HG03196 (cell line): ENCODE measurements at regions not wholly inside any gene's neighbourhood (a gene's known extent, or its start where the extent isn't known, plus 50 kb on each side); places are given as distances from the start of the nearest gene placed in this dataset.

Experiments
- ATAC-seq: cut with Tn5 transposase; IDR thresholded peaks from one replicate; pipeline ENCODE4 v1.9.1; 2021; ENCODE audit not compliant: unreplicated experiment

DNA sequence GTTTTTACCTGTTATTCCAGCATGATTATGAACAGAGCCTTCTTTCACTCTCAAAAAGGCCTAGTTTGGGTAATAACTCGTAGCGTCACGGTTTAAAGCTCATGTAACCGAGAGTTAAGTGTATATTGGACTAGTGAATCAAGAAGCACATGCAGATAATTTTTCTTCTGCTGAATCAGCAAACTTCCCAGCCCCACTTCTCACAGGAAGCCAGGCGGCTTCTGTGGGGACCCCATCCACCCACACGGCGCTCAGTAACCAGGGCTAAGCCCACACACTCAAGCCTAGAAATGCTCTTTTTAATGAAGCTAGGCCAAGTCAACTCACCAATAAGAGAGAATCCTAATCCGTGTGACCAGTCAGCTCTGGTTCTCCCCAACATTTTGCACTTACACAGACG, 191.2 kb upstream of the MGMT start:
- ATAC-seq = no peak

DNA sequence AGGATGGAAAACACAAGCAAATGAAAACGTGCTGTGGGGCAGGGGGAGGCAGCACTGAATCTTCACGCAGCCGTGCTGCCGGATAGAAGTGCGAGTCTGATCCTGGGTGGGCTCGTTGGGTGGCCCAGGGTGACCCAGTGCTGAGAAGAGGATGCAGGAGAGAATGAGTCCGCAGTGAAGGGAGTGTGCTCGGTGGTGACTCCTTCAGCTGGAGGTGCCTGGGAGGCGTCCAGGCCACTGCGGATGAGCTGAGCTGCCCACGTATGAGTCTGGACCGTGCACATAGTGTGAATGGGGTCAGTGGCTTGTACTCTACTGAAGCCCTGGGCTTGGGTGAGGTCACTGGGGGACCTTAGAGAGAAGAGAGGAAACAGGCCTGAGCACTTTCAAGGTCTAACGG, 190.0 kb upstream of the MGMT start:
- no peak for ATAC-seq

- no peak for ATAC-seq
Measured at GRCh38 chr10:129277841-129278240, 189.2 kb upstream of the MGMT start.

DNA sequence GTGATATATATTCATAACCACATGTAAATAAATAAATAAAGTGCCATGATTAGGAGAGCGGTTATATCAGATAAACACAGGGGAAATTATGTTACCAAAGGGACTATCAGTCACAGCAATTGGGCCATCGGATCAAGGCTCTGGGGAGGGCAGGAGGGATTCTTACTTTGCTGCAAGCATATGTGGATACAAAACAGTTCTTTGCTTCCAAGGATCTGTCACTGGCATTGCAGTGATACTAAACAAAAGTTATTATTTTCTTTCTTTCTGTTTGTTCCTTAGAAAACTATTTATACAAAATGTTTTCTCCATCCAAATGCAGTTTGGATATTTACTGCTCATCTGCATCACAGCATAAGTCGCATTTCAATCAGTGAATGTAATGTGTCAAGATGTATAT, 188.4 kb upstream of the MGMT start:
- no peak for ATAC-seq

GRCh38 chr10:129279446-129280154, 187.4 kb upstream of the MGMT start:
- ATAC-seq = no peak

DNA sequence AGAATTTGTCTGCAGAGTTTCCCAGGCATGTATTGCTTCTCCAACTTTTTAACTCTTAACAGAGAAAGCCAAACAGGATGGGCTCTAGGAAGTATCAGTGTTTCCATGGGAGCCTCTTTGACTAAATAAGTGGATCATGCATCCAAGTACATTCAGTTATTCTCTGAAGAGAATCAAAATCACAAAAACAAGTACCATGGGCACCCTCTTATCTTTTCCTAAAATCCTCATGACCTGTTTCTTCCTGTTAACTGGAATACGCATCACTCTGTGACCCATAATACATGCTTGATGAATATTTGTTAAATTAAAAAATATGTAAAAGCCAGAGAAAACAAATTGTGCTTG, 186.9 kb upstream of the MGMT start:
- ATAC-seq = no peak

GRCh38 chr10:129280908-129281586, 186.0 kb upstream of the MGMT start:
- no peak for ATAC-seq

- ATAC-seq = no peak
Measured at GRCh38 chr10:129285459-129285858, 181.6 kb upstream of the MGMT start.

GRCh38 chr10:129288999-129289584, 177.9 kb upstream of the MGMT start:
- ATAC-seq = no peak

GRCh38 chr10:129293991-129294700, 172.9 kb upstream of the MGMT start:
- ATAC-seq = no peak

DNA sequence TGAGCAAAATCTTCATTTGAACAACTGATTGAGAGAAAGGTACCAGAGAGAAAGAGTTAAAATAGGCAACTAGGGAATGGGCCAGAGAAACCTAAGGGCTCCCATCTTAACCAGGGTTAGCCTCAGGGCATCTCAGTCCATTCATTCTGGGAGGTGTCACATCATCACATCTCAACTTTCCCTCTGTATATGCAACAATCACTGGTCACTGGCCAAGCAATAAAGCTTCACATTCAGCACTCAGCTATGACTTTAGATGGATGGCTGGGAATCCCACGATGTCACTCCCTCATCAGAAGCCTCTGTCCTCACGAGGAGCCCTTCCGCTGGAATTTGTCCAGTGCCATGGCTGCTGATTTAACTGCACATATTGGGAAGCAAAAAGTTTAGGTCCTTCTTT, 172.1 kb upstream of the MGMT start:
- no peak for ATAC-seq

GRCh38 chr10:129305046-129305445, 162.0 kb upstream of the MGMT start:
- ATAC-seq = no peak

DNA sequence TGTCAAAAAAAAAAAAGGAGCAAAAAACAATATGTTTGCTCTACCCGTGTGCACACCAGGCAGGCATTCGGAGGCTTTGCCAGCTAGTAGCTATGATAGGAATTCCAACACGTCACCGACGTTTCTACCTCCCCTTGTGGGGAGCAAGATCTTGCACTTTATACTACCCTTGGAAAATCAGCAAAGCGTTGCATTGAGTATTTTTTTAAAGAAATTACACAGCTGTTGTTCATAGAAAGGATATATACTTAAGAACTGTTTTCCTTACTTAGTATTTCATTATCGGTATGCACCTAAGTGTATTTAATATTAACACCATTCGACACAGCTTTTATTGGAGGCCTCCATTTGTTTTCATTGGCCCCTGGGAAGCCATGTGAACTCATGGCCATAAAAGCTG, 159.9 kb upstream of the MGMT start:
- no peak for ATAC-seq

- ATAC-seq = no peak
Measured at GRCh38 chr10:129308953-129309564, 158.0 kb upstream of the MGMT start.

GRCh38 chr10:129309565-129309964, 157.5 kb upstream of the MGMT start:
- no peak for ATAC-seq

GRCh38 chr10:129310881-129311280, 156.2 kb upstream of the MGMT start:
- no peak for ATAC-seq

GRCh38 chr10:129319934-129320333, 147.1 kb upstream of the MGMT start:
- no peak for ATAC-seq

DNA sequence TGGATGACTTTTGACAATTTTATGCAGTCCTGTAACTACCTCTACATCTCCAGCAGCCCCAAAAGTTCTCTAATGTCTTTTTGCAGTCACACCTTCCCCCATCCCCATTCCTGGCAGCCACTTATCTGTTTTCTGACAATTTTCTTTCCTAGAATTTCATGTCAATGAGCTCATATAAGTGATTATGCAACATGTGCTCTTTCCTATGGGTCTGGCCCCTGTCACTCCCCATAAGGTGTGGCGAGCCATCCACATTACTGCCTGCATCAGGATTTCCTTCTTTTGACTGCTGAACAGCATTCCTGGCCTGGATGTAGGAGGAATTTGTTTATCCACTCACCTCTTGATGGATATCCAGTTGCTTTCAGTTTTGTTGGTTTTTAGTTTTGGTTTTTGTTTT, 146.7 kb upstream of the MGMT start:
- ATAC-seq = no peak

DNA sequence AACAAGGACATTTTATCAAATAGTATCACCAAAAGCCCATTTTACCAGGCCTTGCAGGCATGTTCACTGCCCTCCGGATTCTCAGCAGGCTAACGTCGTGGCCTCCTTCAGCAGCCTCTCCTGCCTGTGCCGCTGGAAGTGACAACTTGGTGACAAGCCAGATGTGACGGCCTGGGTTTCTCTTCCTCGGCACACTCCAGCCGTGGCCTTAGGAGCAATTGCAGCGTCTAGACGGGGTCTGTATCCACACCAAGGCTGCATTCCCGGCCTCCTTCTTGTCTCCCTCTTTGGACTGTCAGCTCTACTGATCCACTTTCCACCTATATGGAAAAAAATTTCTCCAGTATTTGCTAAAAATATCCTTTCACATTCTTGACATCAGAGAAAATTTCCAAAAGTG, 145.3 kb upstream of the MGMT start:
- ATAC-seq = no peak

DNA sequence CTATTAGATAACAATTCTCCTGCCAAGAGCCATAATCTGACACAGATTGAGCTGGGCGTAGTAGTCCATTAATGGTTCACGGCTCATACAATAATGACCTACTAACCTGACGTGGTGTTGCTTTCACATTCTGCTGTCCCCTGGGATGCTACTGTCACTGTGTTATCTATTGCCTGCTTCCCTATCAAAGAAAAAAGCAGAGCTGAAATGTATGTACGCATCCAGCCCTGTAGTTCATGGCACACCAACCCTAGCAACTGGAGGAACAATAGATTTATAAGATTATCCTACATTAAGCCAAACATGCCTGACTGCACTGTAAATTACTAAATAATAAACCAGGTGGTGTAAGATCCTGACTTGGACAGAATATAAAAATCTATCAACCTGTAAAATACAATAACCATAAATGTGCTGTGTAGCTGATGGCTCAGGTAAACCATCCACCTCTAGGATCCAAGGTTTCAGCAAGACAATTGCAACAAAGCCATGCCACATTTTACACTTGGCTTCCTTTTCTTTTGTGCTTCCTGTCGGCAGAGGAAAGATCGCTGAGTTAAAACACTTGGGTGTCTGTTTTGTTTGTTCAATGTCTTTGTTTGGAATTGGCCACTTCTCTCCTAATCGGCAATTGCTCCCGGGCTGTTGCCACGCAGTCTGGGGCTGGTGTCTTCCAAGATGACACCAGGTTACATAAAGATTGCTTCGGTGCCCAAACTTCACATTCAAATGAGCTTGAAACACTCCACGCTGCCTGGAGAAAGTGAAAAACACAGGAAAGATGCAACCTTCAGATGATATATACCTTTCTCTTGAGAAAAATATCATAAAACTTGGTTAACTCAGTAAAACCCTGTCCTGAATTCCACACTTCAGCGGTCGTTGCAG, 143.9 kb upstream of the MGMT start:
- no peak for ATAC-seq

- ATAC-seq = no peak
Measured at GRCh38 chr10:129323879-129324278, 143.2 kb upstream of the MGMT start.
